ENCODE measurements at regions not wholly inside any gene's neighbourhood (a gene's known extent, or its start where the extent isn't known, plus 50 kb on each side); places are given as distances from the start of the nearest gene placed in this dataset.

DNA sequence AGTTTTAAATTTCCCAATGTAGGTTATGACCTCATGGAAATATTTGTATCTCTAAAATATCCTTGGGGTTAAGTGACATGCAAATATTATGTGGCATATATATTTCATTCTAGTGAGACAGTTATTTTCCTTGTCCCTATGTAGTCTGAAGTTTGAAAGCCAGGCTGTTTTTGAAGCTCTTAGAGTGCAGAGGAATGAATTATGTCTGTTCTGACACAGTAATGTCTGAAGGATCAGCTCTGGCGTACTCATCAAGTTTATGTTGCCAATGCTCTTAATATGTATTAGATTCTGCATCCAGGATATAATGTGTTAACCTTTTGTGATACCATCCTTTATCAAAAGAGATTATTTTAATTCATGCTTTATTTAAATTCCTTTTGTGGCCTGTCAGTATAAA lies 355.8 kb downstream of the PCDH7 start:
- intact Hi-C loops (cut with DNase I): no loop called here
- H3K27me3 ChIP-seq (ENCODE audit: control insufficient read depth, insufficient read depth, low read length): no peaks in the 10 kb centered on the region
- no peak overlapping the region for H3K4me3 ChIP-seq (ENCODE audit: low read length in 3 of 3)
- FAIRE-seq (no peak), DNase-seq (no peak)
- H3K27ac ChIP-seq (ENCODE audit: low read depth in 2 of 2, low read length in 2 of 2): no peak overlapping the region
- no peak overlapping the region for H3K9ac ChIP-seq (ENCODE audit: low read length in 3 of 3)
- TF ChIP-seq, protein P1, sequence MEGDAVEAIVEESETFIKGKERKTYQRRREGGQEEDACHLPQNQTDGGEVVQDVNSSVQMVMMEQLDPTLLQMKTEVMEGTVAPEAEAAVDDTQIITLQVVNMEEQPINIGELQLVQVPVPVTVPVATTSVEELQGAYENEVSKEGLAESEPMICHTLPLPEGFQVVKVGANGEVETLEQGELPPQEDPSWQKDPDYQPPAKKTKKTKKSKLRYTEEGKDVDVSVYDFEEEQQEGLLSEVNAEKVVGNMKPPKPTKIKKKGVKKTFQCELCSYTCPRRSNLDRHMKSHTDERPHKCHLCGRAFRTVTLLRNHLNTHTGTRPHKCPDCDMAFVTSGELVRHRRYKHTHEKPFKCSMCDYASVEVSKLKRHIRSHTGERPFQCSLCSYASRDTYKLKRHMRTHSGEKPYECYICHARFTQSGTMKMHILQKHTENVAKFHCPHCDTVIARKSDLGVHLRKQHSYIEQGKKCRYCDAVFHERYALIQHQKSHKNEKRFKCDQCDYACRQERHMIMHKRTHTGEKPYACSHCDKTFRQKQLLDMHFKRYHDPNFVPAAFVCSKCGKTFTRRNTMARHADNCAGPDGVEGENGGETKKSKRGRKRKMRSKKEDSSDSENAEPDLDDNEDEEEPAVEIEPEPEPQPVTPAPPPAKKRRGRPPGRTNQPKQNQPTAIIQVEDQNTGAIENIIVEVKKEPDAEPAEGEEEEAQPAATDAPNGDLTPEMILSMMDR (IDR thresholded peaks at IDR 0.05; ENCODE audit: borderline replicate concordance, extremely low read depth, insufficient read depth): no peak
- H3K9me3 ChIP-seq (ENCODE audit: control insufficient read depth in 2 of 3, insufficient read depth in 1 of 3, low read length in 3 of 3): no peaks in the 10 kb centered on the region
- H3K36me3 ChIP-seq (ENCODE audit: control insufficient read depth in 2 of 3, insufficient read depth in 3 of 3, low read length in 3 of 3): no peaks in the 10 kb centered on the region
- H3K4me1 ChIP-seq (ENCODE audit: control insufficient read depth in 2 of 3, insufficient read depth in 2 of 3, low read depth in 1 of 3, low read length in 3 of 3): no peaks in the 10 kb centered on the region

DNA sequence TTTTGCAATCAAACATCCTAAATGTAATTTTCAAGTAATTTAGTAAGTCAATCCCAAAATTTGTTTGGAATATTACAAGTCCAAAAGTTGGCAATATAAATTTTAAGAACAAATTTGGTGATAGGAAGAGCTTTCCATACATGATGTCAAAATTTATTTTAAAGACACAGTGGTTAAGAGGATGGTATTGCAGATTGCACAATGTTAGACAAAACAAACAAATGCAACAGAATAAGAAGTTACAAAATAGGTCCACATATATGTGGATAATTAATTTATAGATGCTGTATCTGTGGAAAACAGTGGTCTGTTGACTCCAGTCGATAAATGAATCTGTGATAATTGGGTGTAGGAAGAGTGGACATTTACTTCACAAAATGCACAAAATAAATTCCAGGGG lies 358.5 kb downstream of the PCDH7 start:
- TF ChIP-seq, protein P1 (IDR thresholded peaks at IDR 0.05; ENCODE audit: borderline replicate concordance, extremely low read depth, insufficient read depth): no peak
- H3K9me3 ChIP-seq (ENCODE audit: control insufficient read depth in 2 of 3, insufficient read depth in 1 of 3, low read length in 3 of 3): no peaks in the 10 kb centered on the region
- H3K9ac ChIP-seq (ENCODE audit: low read length in 3 of 3): no peak overlapping the region
- no peaks in the 10 kb centered on the region for H3K27me3 ChIP-seq (ENCODE audit: control insufficient read depth, insufficient read depth, low read length)
- H3K4me3 ChIP-seq (ENCODE audit: low read length in 3 of 3): no peak overlapping the region
- FAIRE-seq: no peak
- no peak overlapping the region for H3K27ac ChIP-seq (ENCODE audit: low read depth in 2 of 2, low read length in 2 of 2)
- H3K4me1 ChIP-seq (ENCODE audit: control insufficient read depth in 2 of 3, insufficient read depth in 2 of 3, low read depth in 1 of 3, low read length in 3 of 3): no peaks in the 10 kb centered on the region
- intact Hi-C loops (cut with DNase I): no loop called here
- no peaks in the 10 kb centered on the region for H3K36me3 ChIP-seq (ENCODE audit: control insufficient read depth in 2 of 3, insufficient read depth in 3 of 3, low read length in 3 of 3)
- no peak for DNase-seq

GRCh38 chr4:31080887-31081286 lies 360.7 kb downstream of the PCDH7 start:
- H3K36me3 ChIP-seq (ENCODE audit: control insufficient read depth in 2 of 3, insufficient read depth in 3 of 3, low read length in 3 of 3): no peaks in the 10 kb centered on the region
- H3K27me3 ChIP-seq (ENCODE audit: control insufficient read depth, insufficient read depth, low read length): no peaks in the 10 kb centered on the region
- DNase-seq (no peak), FAIRE-seq (no peak)
- intact Hi-C loops (cut with DNase I): no loop called here
- no peak overlapping the region for H3K27ac ChIP-seq (ENCODE audit: low read depth in 2 of 2, low read length in 2 of 2)
- TF ChIP-seq, protein P1 (IDR thresholded peaks at IDR 0.05; ENCODE audit: borderline replicate concordance, extremely low read depth, insufficient read depth): no peak
- H3K9me3 ChIP-seq (ENCODE audit: control insufficient read depth in 2 of 3, insufficient read depth in 1 of 3, low read length in 3 of 3): no peaks in the 10 kb centered on the region
- no peak overlapping the region for H3K4me3 ChIP-seq (ENCODE audit: low read length in 3 of 3)
- H3K4me1 ChIP-seq (ENCODE audit: control insufficient read depth in 2 of 3, insufficient read depth in 2 of 3, low read depth in 1 of 3, low read length in 3 of 3): no peaks in the 10 kb centered on the region
- no peak overlapping the region for H3K9ac ChIP-seq (ENCODE audit: low read length in 3 of 3)

GRCh38 chr4:31081366-31081765 lies 361.2 kb downstream of the PCDH7 start:
- Histone ChIP-seq H3K9me3 (ENCODE audit: control insufficient read depth in 2 of 3, insufficient read depth in 1 of 3, low read length in 3 of 3) (no peaks in the 10 kb centered on the region), H3K9ac (ENCODE audit: low read length in 3 of 3) (no peak overlapping the region), H3K4me3 (ENCODE audit: low read length in 3 of 3) (no peak overlapping the region), H3K27me3 (ENCODE audit: control insufficient read depth, insufficient read depth, low read length) (no peaks in the 10 kb centered on the region), H3K36me3 (ENCODE audit: control insufficient read depth in 2 of 3, insufficient read depth in 3 of 3, low read length in 3 of 3) (no peaks in the 10 kb centered on the region), H3K27ac (ENCODE audit: low read depth in 2 of 2, low read length in 2 of 2) (no peak overlapping the region), H3K4me1 (ENCODE audit: control insufficient read depth in 2 of 3, insufficient read depth in 2 of 3, low read depth in 1 of 3, low read length in 3 of 3) (no peaks in the 10 kb centered on the region)
- DNase-seq (no peak), FAIRE-seq (peak; percentile 50)
- TF ChIP-seq, protein P1 (IDR thresholded peaks at IDR 0.05; ENCODE audit: borderline replicate concordance, extremely low read depth, insufficient read depth): no peak
- intact Hi-C loops (cut with DNase I): no loop called here

All from kidney (tissue), 13 donors.